Ovary (tissue), 3 donors: ENCODE measurements at regions not wholly inside any gene's neighbourhood (a gene's known extent, or its start where the extent isn't known, plus 50 kb on each side); places are given as distances from the start of the nearest gene placed in this dataset.

Experiments
- CTCF ChIP-seq, 3 donors: fragments of 450-650 bp in 2 of 3; fragments of 200-600 bp in 1 of 3; IDR thresholded peaks; one replicate each; pipeline versions ENCODE4 v1.5.1 to v1.8.0; 2016 to 2022; ENCODE audit warnings: antibody characterized with exemption in 3 of 3, mild to moderate bottlenecking in 1 of 3
- POLR2A ChIP-seq: fragments of 450-650 bp; IDR thresholded peaks from one replicate; pipeline ENCODE4 v1.6.1; 2017; ENCODE audit warnings: antibody characterized with exemption, mild to moderate bottlenecking, moderate library complexity
- donor health status: DM: no; HTN: no; CAD: no.

- TF ChIP-seq POLR2A (no peak), CTCF (IDR thresholded peaks at IDR 0.05) (no peak)
These were observed 898.9 kb upstream of the ADGRB3 start for GRCh38 chr6:67736161-67736560.
